PC-3 (cell line): ENCODE measurements at regions not wholly inside any gene's neighbourhood (a gene's known extent, or its start where the extent isn't known, plus 50 kb on each side); places are given as distances from the start of the nearest gene placed in this dataset.

ENCODE experiments used
- ATAC-seq: fragments of 200-7000 bp; cut with Tn5 transposase; 2 replicates; pipeline ENCODE4 v1.9.1; 2020; ENCODE audit warnings: mild to moderate bottlenecking, moderate library complexity
- BruUV-seq: library from RNA; stranded (reverse); fragments of 400-500 nt; replicated peaks from 2 replicates; lab custom pipeline; 2021; lab: Mats Ljungman, UMichigan
- CTCF ChIA-PET: fragments of 300-600 bp; sonication (Branson Sonifier 250); formaldehyde crosslinking; loops from one replicate; lab custom pipeline; 2022; ENCODE audit warnings: antibody characterized with exemption; lab: Charles Lee
- POLR2A ChIA-PET: fragments of 300-600 bp; sonication (Branson Sonifier 250); formaldehyde crosslinking; loops from one replicate; lab custom pipeline; 2022; ENCODE audit warnings: antibody characterized with exemption; ENCODE audit not compliant: unreplicated experiment; lab: Charles Lee
- DNase-seq: peaks from one replicate; pipeline ENCODE4 v3.0.0-alpha.2; 2015
- H2AFZ ChIP-seq: fragments of 300-600 bp; sonication (generic); 2 replicates; pipeline ENCODE4 v1.6.0; 2016; ENCODE audit warnings: antibody characterized with exemption, low read length
- H3F3A ChIP-seq: fragments of 300-600 bp; sonication (generic); one replicate; pipeline ENCODE4 v1.6.0; 2017; ENCODE audit warnings: antibody characterized with exemption, low read length, control low read depth, mild to moderate bottlenecking; ENCODE audit not compliant: unreplicated experiment
- H3K27ac ChIP-seq: fragments of 300-600 bp; sonication (generic); 2 replicates; pipeline ENCODE4 v1.5.1; 2016; ENCODE audit warnings: mild to moderate bottlenecking, low read length
- H3K27me3 ChIP-seq: fragments of 300-600 bp; sonication (generic); 2 replicates; pipeline ENCODE4 v1.6.1; 2016; ENCODE audit warnings: low read length, mixed read lengths
- H3K36me3 ChIP-seq: fragments of 300-600 bp; sonication (generic); 2 replicates; pipeline ENCODE4 v1.6.1; 2016; ENCODE audit warnings: low read depth, mixed run types, low read length, mixed read lengths
- H3K4me1 ChIP-seq: fragments of 300-600 bp; sonication (generic); 2 replicates; pipeline ENCODE4 v1.5.1; 2016; ENCODE audit warnings: low read length; ENCODE audit not compliant: insufficient read depth
- H3K4me2 ChIP-seq: fragments of 300-600 bp; sonication (generic); 2 replicates; pipeline ENCODE4 v1.6.0; 2016; ENCODE audit warnings: low read length
- H3K4me3 ChIP-seq: fragments of 300-600 bp; sonication (generic); 2 replicates; pipeline ENCODE4 v1.5.1; 2016; ENCODE audit warnings: mild to moderate bottlenecking, low read length, mixed read lengths
- H3K79me2 ChIP-seq: fragments of 300-600 bp; sonication (generic); 2 replicates; pipeline ENCODE4 v1.6.1; 2017; ENCODE audit warnings: low read length, mixed read lengths
- H3K9ac ChIP-seq: fragments of 300-600 bp; sonication (generic); 2 replicates; pipeline ENCODE4 v1.6.0; 2016; ENCODE audit warnings: mild to moderate bottlenecking, low read length
- H3K9me2 ChIP-seq: fragments of 300-600 bp; sonication (generic); replicated peaks from 2 replicates; pipeline ENCODE4 v1.6.1; 2016; ENCODE audit warnings: mixed run types, low read length, mixed read lengths
- H3K9me3 ChIP-seq: fragments of 300-600 bp; sonication (generic); 2 replicates; pipeline ENCODE4 v1.6.1; 2016; ENCODE audit warnings: low read length, mixed read lengths
- H4K20me1 ChIP-seq: fragments of 300-600 bp; sonication (generic); 2 replicates; pipeline ENCODE4 v1.6.1; 2016; ENCODE audit warnings: low read length, mixed read lengths
- CTCF ChIP-seq: fragments of 300-600 bp; sonication (generic); conservative IDR thresholded peaks from 2 replicates; pipeline ENCODE4 v1.5.1; 2017; ENCODE audit warnings: antibody characterized with exemption, low read depth, mild to moderate bottlenecking, low read length
- EZH2 ChIP-seq: fragments of 300-600 bp; sonication (generic); IDR thresholded peaks from one replicate; pipeline ENCODE4 v1.6.1; 2017; ENCODE audit warnings: antibody characterized with exemption, mild to moderate bottlenecking, low read length; ENCODE audit not compliant: unreplicated experiment
- EZH2phosphoT487 ChIP-seq: fragments of 300-600 bp; sonication (generic); IDR thresholded peaks from 2 replicates; pipeline ENCODE4 v1.6.1; 2018; ENCODE audit warnings: mild to moderate bottlenecking, antibody characterized with exemption, low read length, borderline replicate concordance
- intact Hi-C: fragments of 100-400 bp; cut with micrococcal nuclease; formaldehyde crosslinking; loops from 2 replicates; pipeline ENCODE4 v1.9.0; 2023

DNA sequence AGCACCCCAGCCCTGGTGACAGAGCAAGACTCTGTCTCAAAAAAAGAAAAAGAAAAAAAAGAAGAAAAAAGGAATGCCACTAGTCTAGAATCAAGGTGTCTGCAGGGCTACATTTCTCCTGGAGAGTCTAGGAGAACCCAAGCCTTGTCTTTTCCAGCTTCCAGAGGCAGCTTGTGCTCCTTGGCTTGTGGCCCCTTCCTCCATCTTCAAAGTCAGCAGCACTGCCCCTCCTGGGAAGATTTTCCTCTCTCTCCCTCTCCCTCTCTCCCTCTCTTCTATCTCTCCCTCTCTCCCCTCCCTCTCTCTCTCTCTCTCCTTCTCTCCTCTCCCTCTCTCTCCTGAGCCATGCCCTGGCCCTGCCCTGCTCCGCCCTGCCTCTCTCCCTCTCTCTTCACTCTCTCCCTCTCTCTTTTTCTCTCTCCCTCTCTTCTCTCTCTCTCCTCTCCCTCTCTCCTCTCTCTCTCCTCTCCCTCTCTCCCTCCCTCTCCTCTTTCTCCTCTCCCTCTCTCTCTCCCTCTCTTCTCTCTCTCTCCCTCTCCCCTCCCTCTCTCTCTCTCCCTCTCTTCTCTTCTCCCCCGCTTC is 97.7 kb upstream of the FGF3 start:
- POLR2A ChIA-PET: no interaction called here
- Histone ChIP-seq H3K4me3 (no peak overlapping the region), H2AFZ (no peak overlapping the region), H3K79me2 (no peaks in the 10 kb centered on the region), H3K27ac (peak overlapping the region; percentile 93), H3K4me1 (peaks cover 46% of the 10 kb centered on the region), H3K9me2 (no peaks in the 10 kb centered on the region), H3F3A (peaks cover 3% of the 10 kb centered on the region), H4K20me1 (no peaks in the 10 kb centered on the region), H3K27me3 (no peaks in the 10 kb centered on the region), H3K9ac (no peak overlapping the region), H3K36me3 (no peaks in the 10 kb centered on the region), H3K9me3 (no peaks in the 10 kb centered on the region), H3K4me2 (no peak overlapping the region)
- DNase-seq (no peak), ATAC-seq (no peak)
- CTCF ChIA-PET: no interaction called here
- intact Hi-C loops: loop anchor here (2.0 to 10.0 kb wide), 4 partner anchors 98 to 225 kb away; no protein-coding TSS in a partner anchor
- BruUV-seq: no TSS peak
- no peak for TF ChIP-seq CTCF

GRCh38 chr11:69917529-69917928 is 98.3 kb upstream of the FGF3 start:
- ATAC-seq: no peak
- intact Hi-C loops: loop anchor here (2.0 to 10.0 kb wide), 4 partner anchors 97 to 225 kb away; no protein-coding TSS in a partner anchor

More at GRCh38 chr11:69917529-69917928, 98.3 kb upstream of the FGF3 start:
- H3F3A ChIP-seq: peaks cover 3% of the 10 kb centered on the region
- H3K36me3 ChIP-seq: no peaks in the 10 kb centered on the region
- TF ChIP-seq EZH2 (no peak), CTCF (no peak), EZH2phosphoT487 (no peak)
- H3K4me2 ChIP-seq: no peak overlapping the region
- no peaks in the 10 kb centered on the region for H3K27me3 ChIP-seq
- CTCF ChIA-PET: no interaction called here
- no TSS peak for BruUV-seq
- no peak overlapping the region for H3K27ac ChIP-seq
- DNase-seq: no peak
- H3K79me2 ChIP-seq: no peaks in the 10 kb centered on the region
- no peak overlapping the region for H2AFZ ChIP-seq
- H4K20me1 ChIP-seq: no peaks in the 10 kb centered on the region
- POLR2A ChIA-PET: no interaction called here
- H3K9ac ChIP-seq: no peak overlapping the region
- H3K4me1 ChIP-seq: peaks cover 46% of the 10 kb centered on the region
- H3K9me3 ChIP-seq: no peaks in the 10 kb centered on the region
- H3K4me3 ChIP-seq: no peak overlapping the region
- H3K9me2 ChIP-seq: no peaks in the 10 kb centered on the region
